ENCODE measurements at regions not wholly inside any gene's neighbourhood (a gene's known extent, or its start where the extent isn't known, plus 50 kb on each side); places are given as distances from the start of the nearest gene placed in this dataset.

GRCh38 chr10:18767981-18768380 is 108.8 kb downstream of the ARL5B start:
- Histone ChIP-seq H3K4me2 (ENCODE audit: insufficient read depth, low read length) (no peak overlapping the region), H3K4me1 (ENCODE audit: control insufficient read depth, extremely low read depth, insufficient read depth, low read length) (no peaks in the 10 kb centered on the region), H4K20me1 (replicated peaks; ENCODE audit: control insufficient read depth, extremely low read depth, insufficient read depth, low read length) (no peaks in the 10 kb centered on the region), H3K27me3 (ENCODE audit: control insufficient read depth in 2 of 2, insufficient read depth in 2 of 2, low read length in 2 of 2) (no peaks in the 10 kb centered on the region), H3K9me1 (replicated peaks; ENCODE audit: control insufficient read depth, extremely low read depth, insufficient read depth, low read length) (no peaks in the 10 kb centered on the region), H2AFZ (ENCODE audit: low read depth, low read length) (no peak overlapping the region), H3K9ac (replicated peaks; ENCODE audit: extremely low read depth, insufficient read depth, low read length) (no peak overlapping the region), H3K79me2 (ENCODE audit: control insufficient read depth, insufficient read depth, low read length) (no peaks in the 10 kb centered on the region), H3K4me3 (replicated peaks in 1 of 3; ENCODE audit: insufficient read depth in 1 of 3, low read depth in 1 of 3, low read length in 3 of 3) (no peak overlapping the region), H3K27ac (ENCODE audit: insufficient read depth, low read depth, low read length) (no peak overlapping the region), H3K9me3 (replicated peaks; ENCODE audit: control insufficient read depth, insufficient read depth, low read length) (peaks cover 2% of the 10 kb centered on the region), H3K36me3 (ENCODE audit: control insufficient read depth in 2 of 2, extremely low read depth in 1 of 2, insufficient read depth in 2 of 2, low read length in 2 of 2) (no peaks in the 10 kb centered on the region)
- FAIRE-seq, result no peak
- DNase-seq (ENCODE audit: low read depth, low spot score), result no peak
- no TSS peak for BruUV-seq (replicated peaks)
- dilution Hi-C loops (cut with MboI; ENCODE audit: extremely low pct_ligation_motif_present, low sequenced_read_pairs) (no loop called here), intact Hi-C loops (cut with micrococcal nuclease) (no loop called here)
- TF ChIP-seq FOS (IDR thresholded peaks at IDR 0.05; ENCODE audit: borderline replicate concordance, insufficient read depth, low read length), result no peak
- ChIA-PET POLR2A (no interaction called here), CTCF (no interaction called here)

- H2AFZ ChIP-seq (ENCODE audit: low read depth, low read length), result no peak overlapping the region
- TF ChIP-seq POLR2AphosphoS5 (IDR thresholded peaks at IDR 0.05; ENCODE audit: insufficient read depth, low read depth, low read length) (no peak), MYC (IDR thresholded peaks at IDR 0.05; ENCODE audit: low read depth, low read length) (no peak), CTCF (IDR thresholded peaks at IDR 0.05; ENCODE audit: extremely low read depth in 1 of 2, insufficient read depth in 1 of 2, low read depth in 1 of 2, low read length in 2 of 2) (no peak), EZH2 (IDR thresholded peaks at IDR 0.05; ENCODE audit: borderline replicate concordance, low read depth, low read length, severe bottlenecking) (no peak), FOS (IDR thresholded peaks at IDR 0.05; ENCODE audit: borderline replicate concordance, insufficient read depth, low read length) (no peak), GATA2 (IDR thresholded peaks at IDR 0.05; ENCODE audit: insufficient read depth, insufficient read length, low read depth, low read length) (no peak), MAX (IDR thresholded peaks at IDR 0.05; ENCODE audit: insufficient read depth, insufficient read length) (no peak), POLR2A (IDR thresholded peaks at IDR 0.05; ENCODE audit: low read depth, low read length) (no peak), JUN (IDR thresholded peaks at IDR 0.05; ENCODE audit: borderline replicate concordance, insufficient read depth, insufficient read length, low read depth) (no peak)
- intact Hi-C loops (cut with micrococcal nuclease), result no loop called here
- no peak overlapping the region for H3K4me2 ChIP-seq (ENCODE audit: insufficient read depth, low read length)
- DNase-seq (ENCODE audit: low read depth, low spot score) (no peak), FAIRE-seq (no peak)
- no peak overlapping the region for H3K27ac ChIP-seq (ENCODE audit: insufficient read depth, low read depth, low read length)
- no peaks in the 10 kb centered on the region for H4K20me1 ChIP-seq (replicated peaks; ENCODE audit: control insufficient read depth, extremely low read depth, insufficient read depth, low read length)
- no peak overlapping the region for H3K4me3 ChIP-seq (replicated peaks in 1 of 3; ENCODE audit: insufficient read depth in 1 of 3, low read depth in 1 of 3, low read length in 3 of 3)
- no peaks in the 10 kb centered on the region for H3K9me1 ChIP-seq (replicated peaks; ENCODE audit: control insufficient read depth, extremely low read depth, insufficient read depth, low read length)
- CTCF ChIA-PET, result no interaction called here
- H3K36me3 ChIP-seq (ENCODE audit: control insufficient read depth in 2 of 2, extremely low read depth in 1 of 2, insufficient read depth in 2 of 2, low read length in 2 of 2), result no peaks in the 10 kb centered on the region
- no TSS peak for BruUV-seq (replicated peaks)
- H3K79me2 ChIP-seq (ENCODE audit: control insufficient read depth, insufficient read depth, low read length), result no peaks in the 10 kb centered on the region
- H3K27me3 ChIP-seq (ENCODE audit: control insufficient read depth in 2 of 2, insufficient read depth in 2 of 2, low read length in 2 of 2), result no peaks in the 10 kb centered on the region
- dilution Hi-C loops (cut with MboI; ENCODE audit: extremely low pct_ligation_motif_present, low sequenced_read_pairs), result no loop called here
- no peaks in the 10 kb centered on the region for H3K4me1 ChIP-seq (ENCODE audit: control insufficient read depth, extremely low read depth, insufficient read depth, low read length)
- POLR2A ChIA-PET, result no interaction called here
- peaks cover 2% of the 10 kb centered on the region for H3K9me3 ChIP-seq (replicated peaks; ENCODE audit: control insufficient read depth, insufficient read depth, low read length)
- no peak overlapping the region for H3K9ac ChIP-seq (replicated peaks; ENCODE audit: extremely low read depth, insufficient read depth, low read length)
Measured at GRCh38 chr10:18773180-18773579, 113.9 kb downstream of the ARL5B start.
